HG03342 (cell line): ENCODE measurements at regions not wholly inside any gene's neighbourhood (a gene's known extent, or its start where the extent isn't known, plus 50 kb on each side); places are given as distances from the start of the nearest gene placed in this dataset.
"Not testable (repeated sequence)": the region's sequence is repeated elsewhere in the genome, so short reads cannot be mapped to it uniquely, and the experiment has no call there.

Source experiments
- ATAC-seq: cut with Tn5 transposase; IDR thresholded peaks from one replicate; pipeline ENCODE4 v1.9.1; 2021; ENCODE audit warnings: mild to moderate bottlenecking, moderate library complexity; ENCODE audit not compliant: unreplicated experiment

- not testable (repeated sequence) for ATAC-seq
Observed at GRCh38 chr1:149695066-149695465, 87.4 kb upstream of the FCGR1A start.

- ATAC-seq = not testable (repeated sequence)
Observed at GRCh38 chr1:149700220-149700619, 82.3 kb upstream of the FCGR1A start.

GRCh38 chr1:149700677-149701567 is 81.6 kb upstream of the FCGR1A start:
- not testable (repeated sequence) for ATAC-seq

GRCh38 chr1:149708192-149708853 is 74.2 kb upstream of the FCGR1A start:
- ATAC-seq = peak; percentile 58

GRCh38 chr1:149711651-149712050 is 70.8 kb upstream of the FCGR1A start:
- ATAC-seq = not testable (repeated sequence)

- not testable (repeated sequence) for ATAC-seq
Observed at GRCh38 chr1:149712154-149712927, 70.2 kb upstream of the FCGR1A start.

- not testable (repeated sequence) for ATAC-seq
Observed at GRCh38 chr1:149713513-149713912, 69.0 kb upstream of the FCGR1A start.

- not testable (repeated sequence) for ATAC-seq
Observed at GRCh38 chr1:149713952-149714351, 68.5 kb upstream of the FCGR1A start.

- ATAC-seq = not testable (repeated sequence)
Observed at GRCh38 chr1:149724618-149725302, 57.7 kb upstream of the FCGR1A start.

- ATAC-seq = not testable (repeated sequence)
Observed at GRCh38 chr1:149726688-149727087, 55.8 kb upstream of the FCGR1A start.

GRCh38 chr1:149728598-149728997 is 53.9 kb upstream of the FCGR1A start:
- ATAC-seq = not testable (repeated sequence)
